Stimulated activated CD8-positive, alpha-beta memory T cell treated with anti-CD3 and anti-CD28 coated beads, Interleukin-2, amount 100 ng/mL, for 48 hours (primary cell): ENCODE measurements at regions not wholly inside any gene's neighbourhood (a gene's known extent, or its start where the extent isn't known, plus 50 kb on each side); places are given as distances from the start of the nearest gene placed in this dataset.
"Not testable (repeated sequence)": the region's sequence is repeated elsewhere in the genome, so short reads cannot be mapped to it uniquely, and the experiment has no call there.

Experiments
- DNase-seq, 2 donors: peaks; one replicate each; pipeline ENCODE4 v3.0.0-alpha.2; 2020; ENCODE audit warnings: low read depth in 2 of 2

DNA sequence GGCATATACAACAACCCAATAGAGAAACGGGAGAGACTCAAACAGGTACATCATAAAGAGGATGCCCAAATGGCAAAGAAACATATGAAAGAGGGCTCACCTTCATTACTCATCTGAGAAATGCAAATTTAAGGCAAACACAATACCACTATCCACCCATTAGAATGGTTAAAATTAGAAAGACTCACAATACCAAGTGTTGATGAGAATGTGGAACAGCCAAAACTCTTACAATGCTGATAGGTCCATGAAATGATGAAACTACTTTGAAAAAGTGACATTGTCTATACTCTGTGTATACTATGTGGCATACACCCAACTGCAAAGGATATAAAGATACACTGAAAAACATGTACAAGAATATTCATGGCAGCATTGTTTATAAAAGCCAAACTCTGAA, 96.2 kb upstream of the TSHZ3 start:
- no peak for DNase-seq

DNA sequence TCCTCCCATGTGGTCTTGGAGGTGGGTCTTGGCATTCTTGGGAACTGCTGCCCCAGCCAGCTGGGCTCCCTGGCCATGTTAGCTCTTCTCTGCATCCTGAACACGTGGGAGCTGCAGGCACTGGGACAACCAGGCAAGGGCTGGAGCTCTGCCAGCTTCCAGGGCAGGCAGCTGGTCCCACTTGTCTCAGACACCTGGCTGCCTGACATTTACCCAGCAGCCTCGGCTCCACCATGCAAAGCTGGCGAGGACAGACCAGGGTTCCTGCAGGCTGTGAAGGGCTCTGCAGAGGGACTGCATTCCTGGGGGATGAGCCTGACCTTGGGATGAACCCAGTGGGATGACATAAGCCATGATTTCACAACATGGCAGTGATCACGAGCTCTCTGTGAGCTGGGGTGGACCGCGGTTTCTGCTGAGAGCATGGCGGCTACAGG, 99.0 kb upstream of the TSHZ3 start:
- no peak for DNase-seq

DNA sequence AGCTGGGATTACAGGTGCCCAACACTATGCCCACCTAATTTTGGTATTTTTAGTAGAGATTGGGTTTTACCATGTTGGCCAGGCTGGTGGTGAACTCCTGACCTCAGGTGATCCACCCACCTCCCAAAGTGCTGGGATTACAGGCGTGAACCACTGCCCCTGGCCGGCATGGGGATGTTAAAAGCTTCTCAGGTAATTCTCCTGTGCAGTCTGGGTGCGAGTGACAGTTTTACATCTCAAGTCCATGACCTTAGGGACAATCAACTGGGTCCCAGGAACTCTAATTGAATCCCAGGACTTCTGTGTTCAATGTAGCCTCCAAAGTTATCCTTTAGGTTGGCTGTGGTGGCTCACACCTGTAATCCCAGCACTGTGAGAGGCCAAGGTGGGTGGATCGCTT, 100.1 kb upstream of the TSHZ3 start:
- DNase-seq: no peak

DNA sequence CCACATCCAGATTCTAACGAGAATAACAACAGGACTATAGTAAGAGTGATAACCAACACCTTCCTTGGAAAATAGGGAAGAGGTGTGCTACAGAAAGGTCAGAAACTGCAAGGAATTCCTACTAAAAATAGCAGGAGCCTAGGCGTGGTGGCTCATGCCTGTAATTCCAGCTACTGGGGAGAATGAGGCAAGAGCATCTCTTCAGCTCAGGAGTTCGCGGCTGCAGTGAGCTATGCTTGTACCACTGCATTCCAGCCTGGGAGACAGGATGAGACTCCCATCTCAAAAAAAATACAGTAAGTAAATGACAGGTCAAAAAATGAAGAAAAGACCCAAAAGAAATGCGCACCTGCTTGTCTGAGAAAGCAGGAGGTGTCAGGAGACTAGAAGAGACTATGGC, 101.5 kb upstream of the TSHZ3 start:
- no peak for DNase-seq

DNA sequence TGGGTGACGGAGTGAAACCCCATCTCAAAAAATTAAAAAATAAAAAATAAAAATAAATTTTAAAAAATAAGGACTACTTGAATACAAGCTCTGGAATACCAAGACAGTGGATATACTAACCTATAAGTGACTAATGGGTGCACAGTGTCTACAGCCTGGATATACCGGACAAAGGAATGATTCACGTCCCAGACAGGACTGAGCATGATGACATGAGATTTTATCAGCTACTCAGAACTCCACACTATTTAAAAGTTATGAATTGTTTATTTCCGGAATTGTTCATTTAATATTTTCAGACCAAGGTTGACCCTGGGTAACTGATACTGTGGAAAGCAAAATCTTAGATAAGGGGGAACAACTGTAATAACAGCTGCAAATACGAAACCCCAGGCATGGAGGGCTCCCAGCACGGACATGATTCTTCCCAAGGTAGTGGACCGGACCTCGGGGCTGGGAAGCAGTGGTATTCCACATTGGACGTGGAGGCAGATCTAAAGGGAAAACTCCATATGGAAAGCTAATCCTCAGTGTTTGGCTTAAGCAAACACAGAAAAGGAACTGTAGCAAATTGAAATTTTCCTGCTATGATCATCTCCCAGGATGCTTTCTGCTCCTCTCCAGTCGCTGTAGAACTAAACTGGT, 102.6 kb upstream of the TSHZ3 start:
- no peak for DNase-seq

DNA sequence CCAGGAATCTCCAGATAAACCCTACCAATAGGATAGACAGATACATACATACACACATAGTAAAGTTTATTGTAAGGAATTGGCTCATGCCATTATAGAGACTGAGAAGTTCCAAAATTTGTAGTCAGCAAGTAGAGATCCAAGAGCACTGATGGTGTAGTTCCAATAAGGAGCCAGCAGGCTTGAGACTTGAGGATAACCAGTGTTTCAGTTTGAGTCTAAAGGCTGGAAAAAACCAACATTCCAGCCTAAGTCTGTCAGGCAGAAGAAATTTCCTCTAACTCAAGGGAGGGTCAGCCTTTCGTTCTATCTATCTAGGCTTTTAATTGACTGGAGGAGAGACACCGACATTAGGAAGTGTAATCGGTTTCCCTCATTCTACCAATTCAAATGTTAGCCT, 110.2 kb upstream of the TSHZ3 start:
- DNase-seq: no peak

DNA sequence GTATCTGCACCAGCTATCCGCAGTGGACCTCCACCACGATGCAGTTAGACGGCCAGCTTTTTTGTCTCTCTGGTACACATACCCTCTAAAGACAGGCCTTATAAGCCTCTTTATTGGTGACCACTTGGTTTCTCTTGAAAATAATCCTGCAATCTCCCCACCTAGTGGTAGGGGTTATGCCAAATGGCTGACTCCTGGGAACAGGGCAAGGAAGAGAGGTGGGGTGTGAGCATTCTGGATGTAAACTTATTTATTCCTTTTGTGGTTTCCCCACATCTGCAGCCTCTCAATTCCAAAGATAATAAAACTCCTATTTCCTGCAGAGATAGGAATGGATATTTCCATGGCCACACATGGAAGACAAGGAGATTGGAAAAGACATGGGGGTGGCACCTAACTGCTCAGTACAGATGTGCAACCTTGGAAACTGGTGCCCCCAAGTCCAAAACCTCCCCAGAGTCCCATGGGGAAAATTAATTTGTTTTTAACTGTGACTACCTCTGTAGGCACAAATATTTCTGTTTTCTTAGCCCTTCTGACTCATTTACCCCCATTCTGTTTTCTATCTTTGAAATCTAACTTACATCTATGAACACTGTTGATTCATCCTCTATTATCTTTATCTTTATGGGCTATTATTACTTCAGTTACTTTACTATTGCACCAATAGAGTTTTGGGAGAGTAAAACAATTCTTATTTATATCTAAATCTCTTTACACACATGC, 112.7 kb upstream of the TSHZ3 start:
- DNase-seq: no peak

DNA sequence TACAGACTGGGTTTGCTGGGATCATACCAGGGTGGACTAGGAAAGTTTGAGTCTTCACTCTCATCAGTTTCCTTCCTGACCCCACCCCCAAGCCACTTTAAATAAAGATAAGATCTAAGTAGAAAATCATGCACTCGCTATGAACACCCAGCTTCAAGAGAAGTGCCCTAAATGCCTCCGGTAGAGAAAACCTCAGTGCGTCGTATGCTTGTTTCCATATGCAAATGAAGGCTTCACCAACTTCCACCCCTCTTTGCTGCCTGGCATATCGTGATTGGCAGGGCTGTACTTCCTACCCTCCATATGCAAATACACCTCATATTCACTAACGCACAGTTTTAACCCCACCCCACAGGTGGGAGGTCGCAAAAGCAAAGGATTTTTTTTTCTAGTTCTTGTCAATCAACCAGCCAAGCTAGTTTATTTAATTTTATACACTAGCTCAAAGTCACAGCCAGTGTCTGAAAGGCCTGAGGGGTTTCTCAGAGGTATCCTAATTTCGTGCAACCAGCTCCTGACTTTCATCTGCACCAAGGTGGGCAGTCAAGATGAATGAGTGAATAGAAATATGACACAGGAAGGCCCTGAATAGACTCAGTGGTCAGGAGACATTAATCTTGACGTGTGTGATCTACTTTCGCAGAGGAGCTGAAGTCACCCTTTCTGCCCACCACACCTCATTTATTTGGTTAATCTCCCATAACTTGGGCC, 121.1 kb upstream of the TSHZ3 start:
- DNase-seq: no peak

DNA sequence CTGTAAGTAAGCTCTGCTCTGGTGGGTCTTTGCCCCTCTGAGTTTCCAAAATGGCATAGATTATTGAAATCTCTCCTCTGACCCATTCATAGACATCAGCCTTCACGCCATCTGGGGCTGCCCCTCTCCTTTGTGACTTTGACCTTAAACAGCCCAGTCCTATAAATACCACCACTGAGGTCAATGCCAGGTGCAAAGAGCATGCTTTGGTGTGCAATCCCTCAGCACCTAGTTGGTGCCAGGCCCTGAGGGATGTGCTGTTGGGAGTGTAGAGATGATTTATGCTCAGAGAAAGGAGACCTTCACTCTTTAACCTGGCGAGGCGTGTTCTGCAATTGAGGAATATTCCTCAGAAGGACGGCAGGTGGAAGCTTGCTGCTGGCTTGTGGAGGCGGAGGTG, 121.7 kb upstream of the TSHZ3 start:
- no peak for DNase-seq

DNA sequence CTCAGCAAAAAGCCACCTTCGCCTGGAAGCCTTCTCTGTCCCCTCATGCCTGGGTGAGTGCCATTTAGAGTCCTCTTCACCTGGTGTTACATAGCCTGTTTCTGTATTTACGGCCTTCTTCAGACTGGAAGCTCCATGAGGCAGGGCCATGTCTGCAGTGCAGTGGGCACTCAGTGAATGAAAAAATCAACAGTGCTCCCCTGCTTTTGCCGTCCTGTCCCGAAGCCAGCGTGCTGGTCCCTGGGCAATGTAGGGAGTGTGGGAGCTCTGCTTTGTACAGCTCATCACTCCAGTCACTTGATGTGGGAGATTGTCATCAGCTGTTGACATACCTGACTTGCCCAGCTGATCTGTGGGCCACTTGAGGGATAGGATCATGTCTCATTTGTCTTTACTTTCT, 129.0 kb upstream of the TSHZ3 start:
- no peak for DNase-seq

DNA sequence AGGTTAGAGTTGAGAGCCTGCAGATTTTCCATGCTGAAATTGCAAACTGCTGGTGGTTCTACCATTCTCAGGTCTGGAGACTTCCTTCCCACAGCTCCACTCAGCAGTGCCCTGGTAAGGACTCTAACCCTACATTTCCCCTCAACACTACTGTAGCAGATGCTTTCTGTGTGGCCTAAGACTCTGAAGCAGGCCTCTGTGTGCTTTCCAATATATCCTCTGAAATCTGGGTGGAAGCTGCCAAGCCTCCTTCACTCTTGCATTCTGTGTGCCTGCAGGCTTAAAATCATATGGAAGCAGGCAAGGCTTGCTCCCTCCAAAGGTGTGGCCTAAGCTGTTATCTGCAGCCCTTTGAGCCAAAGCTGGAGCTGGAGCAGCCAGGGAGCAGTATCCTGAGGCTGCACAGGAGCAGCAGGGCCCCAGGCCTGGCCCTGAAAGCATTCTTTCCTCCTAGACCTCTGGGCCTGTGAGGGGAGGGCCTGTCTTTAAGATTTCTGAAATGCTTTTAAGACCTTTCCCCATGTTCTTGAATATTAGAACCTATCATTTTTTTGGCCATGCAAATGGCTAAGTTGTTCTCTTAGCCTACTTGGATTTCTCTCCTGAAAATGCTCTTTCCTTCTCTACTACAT, 134.1 kb upstream of the TSHZ3 start:
- no peak for DNase-seq

DNA sequence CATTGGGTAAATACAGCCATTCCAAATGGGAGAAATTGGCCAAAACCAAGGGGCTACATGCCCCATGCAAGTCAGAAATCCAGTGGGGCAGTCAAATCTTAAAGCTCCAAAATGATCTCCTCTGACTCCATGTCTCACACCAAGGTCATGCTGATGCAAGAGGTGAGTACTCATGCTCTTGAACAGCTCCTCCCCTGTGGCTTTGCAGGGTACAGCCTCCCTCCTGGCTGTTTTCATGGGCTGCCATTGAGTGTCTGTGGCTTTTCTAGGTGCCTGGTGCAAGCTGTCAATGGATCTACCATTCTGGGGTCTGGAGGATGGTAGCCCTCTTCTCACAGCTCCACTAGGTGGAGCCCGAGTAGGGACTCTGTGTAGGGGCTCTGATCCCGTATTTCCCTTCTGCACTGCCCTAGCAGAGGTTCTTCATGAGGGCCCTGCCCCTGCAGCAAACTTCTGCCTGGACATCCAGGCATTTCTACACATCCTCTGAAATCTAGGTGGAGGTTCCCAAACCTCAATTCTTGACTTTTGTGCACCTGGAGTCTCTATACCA, 135.7 kb upstream of the TSHZ3 start:
- DNase-seq: not testable (repeated sequence)

DNA sequence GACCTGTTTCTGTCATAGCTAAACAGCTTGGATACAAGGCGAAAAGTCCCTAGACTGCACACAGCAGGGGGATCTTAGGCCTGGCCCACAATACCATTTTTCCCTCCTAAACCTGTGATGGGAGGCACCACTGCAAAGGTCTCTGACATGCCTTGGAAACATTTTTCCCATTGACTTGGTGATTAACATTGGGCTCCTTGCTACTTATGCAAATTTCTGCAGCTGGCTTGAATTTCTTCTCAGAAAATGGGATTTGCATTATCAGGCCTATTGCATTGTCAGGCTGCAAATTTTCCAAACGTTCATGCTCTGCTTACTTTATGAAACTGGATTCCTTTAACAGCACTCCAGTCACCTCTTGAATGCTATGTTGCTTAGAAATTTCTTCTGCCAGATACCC, 136.2 kb upstream of the TSHZ3 start:
- no peak for DNase-seq

DNA sequence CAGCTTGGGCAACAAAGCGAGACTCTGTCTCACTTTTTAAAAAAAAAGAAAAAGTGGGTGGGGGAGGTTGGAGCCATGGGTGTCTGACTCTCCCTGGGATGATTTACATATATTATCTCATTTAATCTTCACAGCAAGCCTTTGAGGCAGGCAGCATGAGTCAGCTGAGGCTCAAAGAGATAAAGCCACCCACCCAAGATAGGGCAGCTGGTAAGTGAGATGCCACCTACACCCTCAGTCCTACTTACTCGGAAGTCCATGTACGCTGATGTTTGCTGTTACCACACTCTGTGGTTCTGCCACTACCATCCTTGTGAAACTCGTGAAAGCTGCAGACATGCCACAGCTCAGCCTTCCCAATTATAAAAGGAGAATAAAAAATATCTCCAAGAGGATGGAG, 142.0 kb upstream of the TSHZ3 start:
- DNase-seq: no peak

DNA sequence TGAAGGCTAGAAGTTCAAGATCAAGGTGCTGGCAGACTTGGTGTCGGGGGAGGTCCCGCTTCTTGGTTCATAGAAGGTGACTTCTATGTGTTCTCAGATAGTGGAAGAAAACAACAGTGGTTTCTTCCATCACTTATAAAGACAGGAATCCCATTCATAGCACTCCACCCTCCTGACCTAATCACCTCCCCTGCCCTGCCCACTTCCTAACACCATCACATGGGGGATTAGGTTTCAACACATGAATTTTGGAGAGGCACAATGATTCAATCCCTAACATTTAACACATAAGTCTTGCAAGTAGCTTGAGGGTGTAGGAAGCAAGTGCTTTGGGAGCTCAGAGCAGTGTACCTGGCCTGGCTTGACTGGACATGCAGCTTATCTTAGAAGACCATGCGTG, 142.8 kb upstream of the TSHZ3 start:
- DNase-seq: no peak

DNA sequence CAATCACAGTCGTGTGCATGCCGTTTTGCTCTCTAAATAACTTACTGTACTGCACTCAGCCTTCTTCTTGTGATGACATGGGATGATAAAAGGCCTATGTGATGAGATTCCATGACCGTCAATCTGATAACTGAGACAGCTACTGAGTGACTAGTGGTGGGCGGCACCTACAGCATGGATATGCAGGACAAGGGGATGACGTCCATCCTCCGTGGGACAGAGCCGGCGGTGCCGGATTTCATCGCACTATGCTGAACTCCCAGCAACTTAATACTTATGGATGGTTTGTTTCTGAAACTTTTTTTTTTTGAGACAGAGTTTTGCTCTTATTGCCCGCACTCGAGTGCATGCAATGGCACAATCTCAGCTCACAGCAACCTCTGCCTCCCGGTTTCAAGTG, 146.8 kb upstream of the TSHZ3 start:
- no peak for DNase-seq

DNA sequence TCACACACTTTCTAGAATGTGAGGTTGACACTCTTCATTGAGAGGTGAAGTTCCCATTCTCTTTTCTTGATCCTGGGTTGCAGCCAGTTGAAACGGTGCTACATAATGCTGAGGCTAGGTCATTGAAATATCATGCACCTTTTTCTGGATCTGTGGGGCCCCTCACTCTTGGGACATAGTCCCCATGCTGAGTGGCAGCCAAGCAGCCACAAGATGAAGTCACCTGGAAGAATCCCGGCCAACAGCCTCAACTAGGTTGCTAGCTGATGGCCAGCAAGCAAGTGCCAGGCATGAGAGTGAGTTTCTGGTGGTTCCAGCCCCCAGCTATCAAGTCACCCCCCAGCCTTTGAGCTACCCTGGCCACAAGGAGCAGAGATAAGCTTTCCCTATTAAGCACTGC, 148.5 kb upstream of the TSHZ3 start:
- no peak for DNase-seq

DNA sequence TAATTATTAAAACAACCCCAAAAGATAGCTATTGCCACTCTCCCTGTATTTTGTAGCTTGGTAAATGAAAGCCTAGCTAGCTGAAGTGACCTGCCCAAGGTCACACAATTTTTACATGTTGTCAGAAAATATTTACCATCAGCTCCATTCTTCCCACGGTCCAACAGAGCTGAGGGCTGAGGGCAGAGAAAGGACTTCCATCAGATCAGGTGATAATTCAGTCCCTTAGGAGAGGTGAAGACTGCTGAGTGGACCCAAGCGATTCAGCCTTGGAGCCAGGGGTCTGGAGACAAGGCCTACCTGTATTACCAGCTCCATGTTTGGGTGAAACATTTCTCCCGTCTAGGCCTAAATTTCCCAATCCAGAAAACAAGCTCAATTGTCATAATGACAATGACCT, 149.5 kb upstream of the TSHZ3 start:
- no peak for DNase-seq

DNA sequence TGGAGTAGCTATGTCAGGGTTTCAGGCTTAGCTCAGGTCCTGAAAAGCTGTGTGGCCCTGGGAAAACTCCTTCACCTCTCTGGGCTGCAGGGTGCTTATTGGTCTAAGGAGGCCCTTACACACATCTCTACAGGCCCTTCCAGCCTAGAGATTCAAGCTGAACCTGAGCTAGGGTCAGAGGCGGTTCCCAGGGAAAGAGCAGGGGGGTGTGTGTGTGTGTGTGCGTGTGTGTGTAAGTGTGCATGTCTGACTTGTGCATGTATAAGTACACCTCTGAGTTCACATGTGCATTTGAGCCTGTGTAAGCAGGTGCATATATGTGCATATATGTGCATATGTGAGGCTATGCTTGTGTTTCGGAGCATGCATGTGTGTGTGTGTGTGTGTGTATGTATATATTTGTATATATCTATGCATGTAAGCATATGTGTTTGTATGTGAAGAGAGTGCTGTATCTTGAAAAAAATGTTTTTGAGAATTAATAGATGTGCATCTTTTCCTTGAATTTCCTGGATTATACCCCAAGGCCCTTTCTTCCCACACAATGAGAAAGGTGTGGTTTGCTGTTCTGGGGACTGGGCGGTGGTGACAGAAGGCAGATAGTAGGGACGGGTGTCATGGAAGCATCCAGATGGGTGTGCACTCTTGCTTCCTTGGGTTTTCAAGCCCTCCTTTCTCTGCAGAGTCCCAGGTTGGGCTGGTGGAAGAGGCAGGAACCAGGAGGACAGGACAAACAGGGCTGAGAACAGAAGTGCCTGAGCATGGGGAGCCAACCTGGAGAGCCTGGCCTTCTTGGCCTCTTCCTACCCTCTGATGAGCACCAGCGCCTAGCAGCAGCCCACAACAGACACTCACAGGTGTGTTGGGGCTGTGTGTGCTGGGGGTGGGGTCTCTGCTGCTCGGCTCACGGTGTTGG, 150.3 kb upstream of the TSHZ3 start:
- no peak for DNase-seq

DNA sequence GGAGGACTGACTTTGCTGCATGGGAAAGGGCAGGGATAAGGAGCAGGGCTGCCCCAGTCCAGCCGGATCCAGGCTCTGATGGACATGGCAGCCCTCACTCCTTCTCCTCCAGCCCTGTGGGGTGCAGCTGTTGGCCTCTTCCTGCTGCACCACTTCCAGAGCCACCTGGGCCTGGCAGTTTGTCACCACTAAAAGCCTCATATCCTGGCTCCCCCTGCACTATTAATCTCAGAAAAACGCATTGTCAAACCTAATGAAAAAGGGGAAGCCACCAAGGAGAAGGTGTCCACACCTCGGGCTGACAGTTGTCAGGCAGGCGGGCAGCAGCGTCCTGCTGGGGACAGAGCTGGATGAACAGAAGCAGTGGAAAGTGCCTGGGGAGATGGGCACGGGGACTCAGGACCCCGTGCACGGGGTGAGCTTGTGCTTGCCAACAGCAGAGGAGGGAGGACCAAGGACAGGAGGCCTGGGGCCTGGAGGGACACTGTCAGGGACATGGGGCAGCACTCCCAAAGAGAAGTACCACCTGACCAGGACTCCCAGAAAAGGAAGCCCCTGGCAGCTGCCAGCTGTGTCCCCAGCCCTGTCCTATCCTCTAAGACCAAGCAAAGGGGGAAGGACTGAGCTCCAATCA, 151.1 kb upstream of the TSHZ3 start:
- DNase-seq: no peak

DNA sequence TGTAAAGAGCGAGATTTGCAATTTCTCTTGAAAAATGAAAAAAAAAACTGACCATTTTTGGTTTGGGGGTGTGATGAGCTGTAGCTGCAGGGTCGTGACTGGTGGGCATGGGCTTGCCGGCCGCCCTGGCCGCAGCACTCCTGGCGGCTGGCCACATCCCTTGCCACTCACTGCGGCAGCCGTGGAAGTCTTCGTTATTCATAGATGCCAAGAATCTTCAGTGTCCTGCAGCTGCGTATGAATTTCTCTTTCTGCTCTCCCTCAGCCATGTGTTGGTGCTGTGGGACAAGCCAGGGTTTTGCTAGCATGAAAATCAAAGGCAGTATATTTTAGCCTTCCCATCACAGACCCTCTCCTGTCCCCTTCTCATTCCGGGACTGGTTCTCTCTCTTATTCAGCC, 151.7 kb upstream of the TSHZ3 start:
- DNase-seq: no peak
